ENCODE measurements at regions not wholly inside any gene's neighbourhood (a gene's known extent, or its start where the extent isn't known, plus 50 kb on each side); places are given as distances from the start of the nearest gene placed in this dataset.

GRCh38 chr10:25675615-25676014, 258.4 kb upstream of the MYO3A start:
- TF ChIP-seq POLR2A (IDR thresholded peaks at IDR 0.05) (no peak), CTCF (IDR thresholded peaks at IDR 0.05 in 4 of 5, conservative IDR thresholded peaks at IDR 0.05 in 1 of 5) (no peak)
